ENCODE measurements at regions not wholly inside any gene's neighbourhood (a gene's known extent, or its start where the extent isn't known, plus 50 kb on each side); places are given as distances from the start of the nearest gene placed in this dataset.
"Not testable (repeated sequence)": the region's sequence is repeated elsewhere in the genome, so short reads cannot be mapped to it uniquely, and the experiment has no call there.

- FAIRE-seq (no peak), DNase-seq (ENCODE audit: insufficient read length, low spot score) (no peak)
- TF ChIP-seq CTCF (IDR thresholded peaks at IDR 0.05; ENCODE audit: insufficient read depth, missing control alignments), result no peak
These were observed 428.5 kb upstream of the CNTNAP5 start for GRCh38 chr2:123596621-123597020.

GRCh38 chr2:123597988-123598387 is 427.1 kb upstream of the CNTNAP5 start:
- TF ChIP-seq CTCF (IDR thresholded peaks at IDR 0.05; ENCODE audit: insufficient read depth, missing control alignments), result no peak
- DNase-seq (ENCODE audit: insufficient read length, low spot score), result no peak
- no peak for FAIRE-seq

- FAIRE-seq (no peak), DNase-seq (ENCODE audit: insufficient read length, low spot score) (no peak)
These were observed 418.5 kb upstream of the CNTNAP5 start for GRCh38 chr2:123606631-123607030.

GRCh38 chr2:123609077-123609476 is 416.0 kb upstream of the CNTNAP5 start:
- FAIRE-seq (no peak), DNase-seq (ENCODE audit: insufficient read length, low spot score) (no peak)
- TF ChIP-seq CTCF (IDR thresholded peaks at IDR 0.05; ENCODE audit: insufficient read depth, missing control alignments), result no peak

More at GRCh38 chr2:123606631-123607030, 418.5 kb upstream of the CNTNAP5 start:
- TF ChIP-seq CTCF (IDR thresholded peaks at IDR 0.05; ENCODE audit: insufficient read depth, missing control alignments), result no peak

GRCh38 chr2:123614596-123614995 is 410.5 kb upstream of the CNTNAP5 start:
- no peak for TF ChIP-seq CTCF (IDR thresholded peaks at IDR 0.05; ENCODE audit: insufficient read depth, missing control alignments)
- no peak for DNase-seq (ENCODE audit: insufficient read length, low spot score)
- FAIRE-seq, result no peak

- FAIRE-seq; DNase-seq (ENCODE audit: insufficient read length, low spot score): not testable (repeated sequence)
These were observed 406.4 kb upstream of the CNTNAP5 start for GRCh38 chr2:123618642-123619041.

- no peak for FAIRE-seq
- no peak for TF ChIP-seq CTCF (IDR thresholded peaks at IDR 0.05; ENCODE audit: insufficient read depth, missing control alignments)
- no peak for DNase-seq (ENCODE audit: insufficient read length, low spot score)
These were observed 400.3 kb upstream of the CNTNAP5 start for GRCh38 chr2:123624816-123625215.

GRCh38 chr2:123636232-123636631 is 388.9 kb upstream of the CNTNAP5 start:
- no peak for TF ChIP-seq CTCF (IDR thresholded peaks at IDR 0.05; ENCODE audit: insufficient read depth, missing control alignments)
- no peak for DNase-seq (ENCODE audit: insufficient read length, low spot score)
- FAIRE-seq, result no peak

All from D721Med (cell line).